ENCODE measurements at regions not wholly inside any gene's neighbourhood (a gene's known extent, or its start where the extent isn't known, plus 50 kb on each side); places are given as distances from the start of the nearest gene placed in this dataset.

DNA sequence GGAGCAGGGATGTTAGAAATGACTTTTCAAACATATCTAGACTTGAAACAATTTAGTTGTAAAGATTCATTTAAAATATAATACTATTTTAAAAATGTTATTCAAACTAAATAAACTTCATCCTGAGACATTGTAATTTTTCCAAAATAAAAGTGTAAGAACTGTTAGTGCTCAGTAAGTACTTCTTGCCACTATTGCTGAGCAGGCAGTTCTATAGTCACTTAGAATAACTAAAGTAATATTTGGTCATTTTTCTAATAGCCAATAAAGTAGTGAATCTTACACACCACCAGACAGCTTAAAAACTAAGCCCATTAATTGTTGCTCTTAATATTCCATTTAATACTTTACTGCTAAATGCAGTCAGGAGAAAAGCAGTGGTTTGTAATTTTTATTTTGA, 1120.0 kb upstream of the CDH10 start:
- intact Hi-C loops (cut with micrococcal nuclease): no loop called here

DNA sequence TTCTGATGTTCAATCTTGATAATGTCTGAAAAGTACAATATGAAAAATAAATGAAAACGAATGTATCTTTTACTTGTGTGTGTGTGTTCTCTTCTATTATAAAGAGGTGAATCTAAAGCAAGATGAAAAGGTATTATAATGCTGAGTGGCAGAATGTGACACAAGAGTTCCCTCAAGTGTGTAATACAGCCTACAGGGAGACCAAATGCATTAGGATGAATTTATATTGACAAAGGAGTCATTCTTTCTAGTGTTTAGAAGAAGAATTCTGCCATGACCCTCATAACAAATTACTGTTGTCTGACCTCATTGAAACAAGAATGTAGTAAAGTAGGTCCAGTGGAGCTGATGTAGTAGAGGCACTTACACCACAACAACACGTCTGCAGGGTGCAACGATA, 1119.0 kb upstream of the CDH10 start:
- ChIA-PET CTCF (no interaction called here), POLR2A (no interaction called here)
- Mint-ChIP-seq H3K4me3 (no peak overlapping the region), H3K9me3 (peaks cover 0 to 20% (median 5%) of the 10 kb centered on the region in 11 donors), H3K27me3 (no peaks in the 10 kb centered on the region), H3K27ac (no peak overlapping the region), H3K4me1 (no peaks in the 10 kb centered on the region), H3K36me3 (no peaks in the 10 kb centered on the region)
- no peak overlapping the region for H3K27ac ChIP-seq (ENCODE audit: low read depth, low read length)
- ATAC-seq (no peak), DNase-seq (no peak)
- H3K4me1 ChIP-seq (ENCODE audit: control insufficient read depth in 2 of 2, insufficient read depth in 2 of 2, low read length in 2 of 2): no peaks in the 10 kb centered on the region
- intact Hi-C loops (cut with micrococcal nuclease): no loop called here
- H3K36me3 ChIP-seq (ENCODE audit: control insufficient read depth in 2 of 3, insufficient read depth in 3 of 3, low read length in 3 of 3): no peaks in the 10 kb centered on the region
- H3K4me3 ChIP-seq (ENCODE audit: low read length): no peak overlapping the region
- H3K27me3 ChIP-seq (ENCODE audit: control insufficient read depth in 2 of 2, insufficient read depth in 2 of 2, low read length in 2 of 2): no peaks in the 10 kb centered on the region
- H3K9me3 ChIP-seq (ENCODE audit: control insufficient read depth in 2 of 3, low read length in 3 of 3): no peaks in the 10 kb centered on the region

More for the DNA sequence above, 1120.0 kb upstream of the CDH10 start:
- POLR2A ChIA-PET: no interaction called here
- Histone ChIP-seq H3K27ac (ENCODE audit: low read depth, low read length) (no peak overlapping the region), H3K27me3 (ENCODE audit: control insufficient read depth in 2 of 2, insufficient read depth in 2 of 2, low read length in 2 of 2) (no peaks in the 10 kb centered on the region), H3K9me3 (ENCODE audit: control insufficient read depth in 2 of 3, low read length in 3 of 3) (no peaks in the 10 kb centered on the region), H3K4me1 (ENCODE audit: control insufficient read depth in 2 of 2, insufficient read depth in 2 of 2, low read length in 2 of 2) (no peaks in the 10 kb centered on the region), H3K4me3 (ENCODE audit: low read length) (no peak overlapping the region), H3K36me3 (ENCODE audit: control insufficient read depth in 2 of 3, insufficient read depth in 3 of 3, low read length in 3 of 3) (no peaks in the 10 kb centered on the region)
- ATAC-seq (no peak), DNase-seq (no peak)
- Mint-ChIP-seq H3K27me3 (no peaks in the 10 kb centered on the region), H3K9me3 (peaks cover 0 to 25% (median 5%) of the 10 kb centered on the region in 11 donors), H3K27ac (no peak overlapping the region), H3K36me3 (no peaks in the 10 kb centered on the region), H3K4me1 (no peaks in the 10 kb centered on the region), H3K4me3 (no peak overlapping the region)
- CTCF ChIA-PET: no interaction called here

DNA sequence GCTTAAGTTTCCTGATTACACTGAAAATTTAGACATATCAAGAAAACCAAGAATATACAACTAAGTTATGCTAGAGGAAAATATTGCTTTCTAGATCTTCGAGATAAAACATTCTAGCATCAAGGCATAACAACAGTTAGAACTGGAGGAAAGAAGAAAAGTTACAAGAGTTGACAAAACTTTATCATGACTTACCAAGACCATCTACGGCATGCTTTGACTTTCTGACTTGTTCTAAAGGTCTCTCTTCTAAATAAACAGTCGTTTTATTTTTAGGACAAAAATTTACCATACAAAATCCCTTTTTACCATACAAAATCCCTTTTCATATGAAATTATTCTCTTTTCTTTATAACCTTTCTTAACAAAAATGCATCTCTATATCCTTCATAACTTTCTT, 1110.1 kb upstream of the CDH10 start:
- H3K9me3 Mint-ChIP-seq: peaks cover 0 to 40% (median 22%) of the 10 kb centered on the region in 11 donors
- peaks cover 0 to 7% (median 0%) of the 10 kb centered on the region in 5 donors for H3K36me3 Mint-ChIP-seq
- H3K27ac Mint-ChIP-seq: no peak overlapping the region
- Histone ChIP-seq H3K4me1 (ENCODE audit: control insufficient read depth in 2 of 2, insufficient read depth in 2 of 2, low read length in 2 of 2) (no peaks in the 10 kb centered on the region), H3K4me3 (ENCODE audit: low read length) (no peak overlapping the region), H3K27me3 (ENCODE audit: control insufficient read depth in 2 of 2, insufficient read depth in 2 of 2, low read length in 2 of 2) (no peaks in the 10 kb centered on the region), H3K9me3 (ENCODE audit: control insufficient read depth in 2 of 3, low read length in 3 of 3) (peaks cover 0 to 20% (median 0%) of the 10 kb centered on the region in 3 experiments), H3K27ac (ENCODE audit: low read depth, low read length) (no peak overlapping the region), H3K36me3 (ENCODE audit: control insufficient read depth in 2 of 3, insufficient read depth in 3 of 3, low read length in 3 of 3) (no peaks in the 10 kb centered on the region)
- H3K4me3 Mint-ChIP-seq: no peak overlapping the region
- DNase-seq (no peak), ATAC-seq (no peak)
- no peaks in the 10 kb centered on the region for H3K4me1 Mint-ChIP-seq
- CTCF ChIA-PET: no interaction called here
- POLR2A ChIA-PET: no interaction called here
- intact Hi-C loops (cut with micrococcal nuclease): no loop called here
- H3K27me3 Mint-ChIP-seq: no peaks in the 10 kb centered on the region

DNA sequence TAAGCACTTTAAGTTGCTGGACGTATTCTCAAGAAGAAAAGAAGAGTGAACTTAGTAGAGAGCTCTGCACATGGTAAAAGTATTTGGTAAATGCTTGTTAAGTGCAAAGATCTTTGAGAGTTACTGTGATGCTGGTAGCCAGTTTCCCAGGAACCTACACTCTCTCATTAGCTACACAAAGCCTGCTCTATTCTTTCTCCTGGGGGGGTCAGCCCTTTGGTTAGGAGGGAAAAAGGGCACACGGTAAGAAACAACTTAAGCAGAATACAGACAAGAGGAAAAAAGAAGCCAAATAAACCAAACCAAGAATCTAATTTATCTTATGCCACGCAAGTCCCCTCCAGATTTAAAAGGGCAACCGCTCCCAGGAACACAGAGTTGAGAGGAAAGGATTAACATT, 1100.1 kb upstream of the CDH10 start:
- Histone ChIP-seq H3K9me3 (ENCODE audit: control insufficient read depth in 2 of 3, low read length in 3 of 3) (no peaks in the 10 kb centered on the region), H3K4me1 (ENCODE audit: control insufficient read depth in 2 of 2, insufficient read depth in 2 of 2, low read length in 2 of 2) (no peaks in the 10 kb centered on the region), H3K27ac (ENCODE audit: low read depth, low read length) (no peak overlapping the region), H3K36me3 (ENCODE audit: control insufficient read depth in 2 of 3, insufficient read depth in 3 of 3, low read length in 3 of 3) (no peaks in the 10 kb centered on the region), H3K4me3 (ENCODE audit: low read length) (no peak overlapping the region), H3K27me3 (ENCODE audit: control insufficient read depth in 2 of 2, insufficient read depth in 2 of 2, low read length in 2 of 2) (no peaks in the 10 kb centered on the region)
- ChIA-PET CTCF (no interaction called here), POLR2A (no interaction called here)
- peaks cover 1 to 17% (median 7%) of the 10 kb centered on the region in 11 donors for H3K9me3 Mint-ChIP-seq
- DNase-seq (no peak), ATAC-seq (no peak)
- no peak overlapping the region for H3K27ac Mint-ChIP-seq
- intact Hi-C loops (cut with micrococcal nuclease): no loop called here
- H3K4me1 Mint-ChIP-seq: no peaks in the 10 kb centered on the region
- no peak overlapping the region for H3K4me3 Mint-ChIP-seq
- H3K36me3 Mint-ChIP-seq: no peaks in the 10 kb centered on the region
- no peaks in the 10 kb centered on the region for H3K27me3 Mint-ChIP-seq

DNA sequence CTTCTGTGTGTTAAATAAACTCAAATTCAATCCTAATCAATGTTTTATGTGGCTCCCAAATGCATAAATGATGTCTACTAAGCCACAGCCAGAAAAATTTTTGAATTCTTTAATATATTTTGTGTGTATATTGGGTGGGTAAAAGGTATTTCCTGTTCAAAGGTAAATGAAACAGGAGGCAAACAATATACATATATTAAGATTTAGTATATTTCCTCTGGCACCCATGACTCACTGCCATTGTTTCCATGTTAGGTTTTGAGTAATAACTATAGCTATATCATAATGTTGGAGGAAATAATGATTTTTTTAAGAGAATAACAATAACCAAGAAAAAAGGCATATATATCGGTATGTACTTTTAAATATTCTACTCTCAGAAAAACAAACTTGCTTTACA, 1071.9 kb upstream of the CDH10 start:
- intact Hi-C loops (cut with micrococcal nuclease): no loop called here
- no peaks in the 10 kb centered on the region for H3K4me1 ChIP-seq (ENCODE audit: control insufficient read depth in 2 of 2, insufficient read depth in 2 of 2, low read length in 2 of 2)
- no peak overlapping the region for H3K4me3 Mint-ChIP-seq
- peaks cover 0 to 4% (median 0%) of the 10 kb centered on the region in 3 experiments for H3K9me3 ChIP-seq (ENCODE audit: control insufficient read depth in 2 of 3, low read length in 3 of 3)
- H3K4me1 Mint-ChIP-seq: no peaks in the 10 kb centered on the region
- H3K27me3 ChIP-seq (ENCODE audit: control insufficient read depth in 2 of 2, insufficient read depth in 2 of 2, low read length in 2 of 2): no peaks in the 10 kb centered on the region
- DNase-seq (no peak), ATAC-seq (no peak)
- H3K27me3 Mint-ChIP-seq: no peaks in the 10 kb centered on the region
- H3K36me3 Mint-ChIP-seq: no peaks in the 10 kb centered on the region
- ChIA-PET CTCF (no interaction called here), POLR2A (no interaction called here)
- H3K27ac Mint-ChIP-seq: no peak overlapping the region
- H3K4me3 ChIP-seq (ENCODE audit: low read length): no peak overlapping the region
- peaks cover 0 to 10% (median 2%) of the 10 kb centered on the region in 11 donors for H3K9me3 Mint-ChIP-seq
- no peak overlapping the region for H3K27ac ChIP-seq (ENCODE audit: low read depth, low read length)
- H3K36me3 ChIP-seq (ENCODE audit: control insufficient read depth in 2 of 3, insufficient read depth in 3 of 3, low read length in 3 of 3): no peaks in the 10 kb centered on the region

DNA sequence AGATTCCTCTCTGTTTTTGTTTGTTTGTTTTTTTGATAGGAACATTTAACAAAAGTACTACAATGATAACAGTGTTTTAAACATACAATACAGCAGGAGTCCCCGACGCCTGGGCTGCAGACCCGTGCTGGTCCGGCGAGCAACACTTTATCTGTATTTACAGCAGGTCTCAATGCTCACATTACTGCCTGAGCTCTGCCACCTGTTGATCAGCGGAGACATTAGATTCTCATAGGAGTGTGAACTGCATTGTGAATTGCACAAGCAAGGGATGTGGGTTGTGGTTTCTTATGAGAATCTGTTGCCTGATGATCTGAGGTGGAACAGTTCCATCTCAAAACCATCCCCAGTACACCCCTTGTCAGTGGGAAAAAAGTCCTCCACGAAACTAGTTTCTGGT, 1068.5 kb upstream of the CDH10 start:
- POLR2A ChIA-PET: no interaction called here
- no peaks in the 10 kb centered on the region for H3K27me3 Mint-ChIP-seq
- no peaks in the 10 kb centered on the region for H3K4me1 Mint-ChIP-seq
- Histone ChIP-seq H3K27me3 (ENCODE audit: control insufficient read depth in 2 of 2, insufficient read depth in 2 of 2, low read length in 2 of 2) (no peaks in the 10 kb centered on the region), H3K4me3 (ENCODE audit: low read length) (no peak overlapping the region), H3K9me3 (ENCODE audit: control insufficient read depth in 2 of 3, low read length in 3 of 3) (no peaks in the 10 kb centered on the region), H3K27ac (ENCODE audit: low read depth, low read length) (no peak overlapping the region), H3K36me3 (ENCODE audit: control insufficient read depth in 2 of 3, insufficient read depth in 3 of 3, low read length in 3 of 3) (no peaks in the 10 kb centered on the region), H3K4me1 (ENCODE audit: control insufficient read depth in 2 of 2, insufficient read depth in 2 of 2, low read length in 2 of 2) (no peaks in the 10 kb centered on the region)
- DNase-seq (no peak), ATAC-seq (peak; percentile 20)
- no peak overlapping the region for H3K4me3 Mint-ChIP-seq
- CTCF ChIA-PET: no interaction called here
- H3K36me3 Mint-ChIP-seq: no peaks in the 10 kb centered on the region
- no peak overlapping the region for H3K27ac Mint-ChIP-seq
- intact Hi-C loops (cut with micrococcal nuclease): no loop called here
- peaks cover 0 to 12% (median 2%) of the 10 kb centered on the region in 11 donors for H3K9me3 Mint-ChIP-seq

DNA sequence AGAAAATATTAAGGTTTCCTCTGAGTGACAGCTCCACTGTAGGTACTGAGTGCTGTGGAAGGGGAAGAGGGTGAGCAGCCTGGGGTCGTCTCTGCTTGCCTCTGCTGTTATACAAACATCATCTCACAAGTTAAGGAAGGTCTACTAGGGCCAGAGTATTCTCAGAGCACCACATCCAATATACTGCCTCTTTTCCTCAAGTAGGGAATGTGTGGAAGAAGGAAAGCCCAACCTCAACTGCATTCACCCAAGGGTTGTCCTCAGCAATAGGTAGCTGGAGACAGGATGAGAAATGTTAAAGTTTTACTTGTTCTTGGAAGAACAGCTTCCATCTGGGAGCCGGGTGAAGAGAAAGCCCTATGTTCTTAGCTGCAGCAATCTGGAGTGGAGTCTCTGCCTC, 1062.3 kb upstream of the CDH10 start:
- CTCF ChIA-PET: no interaction called here
- Mint-ChIP-seq H3K27me3 (no peaks in the 10 kb centered on the region), H3K9me3 (peaks cover 0 to 27% (median 4%) of the 10 kb centered on the region in 11 donors), H3K36me3 (no peaks in the 10 kb centered on the region), H3K4me3 (no peak overlapping the region), H3K27ac (no peak overlapping the region), H3K4me1 (no peaks in the 10 kb centered on the region)
- no peaks in the 10 kb centered on the region for H3K4me1 ChIP-seq (ENCODE audit: control insufficient read depth in 2 of 2, insufficient read depth in 2 of 2, low read length in 2 of 2)
- ATAC-seq: no peak
- no peak overlapping the region for H3K4me3 ChIP-seq (ENCODE audit: low read length)
- POLR2A ChIA-PET: no interaction called here
- H3K36me3 ChIP-seq (ENCODE audit: control insufficient read depth in 2 of 3, insufficient read depth in 3 of 3, low read length in 3 of 3): no peaks in the 10 kb centered on the region
- no peaks in the 10 kb centered on the region for H3K9me3 ChIP-seq (ENCODE audit: control insufficient read depth in 2 of 3, low read length in 3 of 3)
- intact Hi-C loops (cut with micrococcal nuclease): no loop called here
- no peak for DNase-seq
- H3K27me3 ChIP-seq (ENCODE audit: control insufficient read depth in 2 of 2, insufficient read depth in 2 of 2, low read length in 2 of 2): no peaks in the 10 kb centered on the region
- H3K27ac ChIP-seq (ENCODE audit: low read depth, low read length): no peak overlapping the region

All from naive thymus-derived CD4-positive, alpha-beta T cell (primary cell).